ENCODE measurements at regions not wholly inside any gene's neighbourhood (a gene's known extent, or its start where the extent isn't known, plus 50 kb on each side); places are given as distances from the start of the nearest gene placed in this dataset.

- TF ChIP-seq CTCF (IDR thresholded peaks at IDR 0.05 in 2 of 3, conservative IDR thresholded peaks at IDR 0.05 in 1 of 3; ENCODE audit: control insufficient read depth in 2 of 3, extremely low read depth in 1 of 3, insufficient read depth in 1 of 3, low read depth in 3 of 3, low read length in 3 of 3) (no peak), RCOR1 (conservative IDR thresholded peaks at IDR 0.05; ENCODE audit: low read depth, low read length) (no peak), RAD21 (IDR thresholded peaks at IDR 0.05; ENCODE audit: insufficient read depth, low read depth, low read length) (no peak), STAT3 (IDR thresholded peaks at IDR 0.05; ENCODE audit: low read depth, low read length) (no peak), HDAC6 (IDR thresholded peaks at IDR 0.05; ENCODE audit: unreplicated experiment) (no peak), SMAD1 (IDR thresholded peaks at IDR 0.05; ENCODE audit: low read depth, partially characterized antibody) (no peak), TAF1 (IDR thresholded peaks at IDR 0.05; ENCODE audit: borderline replicate concordance, low read depth, low read length) (no peak), MTA2 (IDR thresholded peaks at IDR 0.05; ENCODE audit: low read depth) (no peak), SREBF2 (IDR thresholded peaks at IDR 0.05; ENCODE audit: low read length) (no peak), ZNF384 (IDR thresholded peaks at IDR 0.05; ENCODE audit: borderline replicate concordance, low read depth, low read length) (no peak), EP300 (IDR thresholded peaks at IDR 0.05; ENCODE audit: borderline replicate concordance in 1 of 2, control insufficient read depth in 1 of 2, low read depth in 2 of 2, low read length in 2 of 2) (no peak), RFX5 (IDR thresholded peaks at IDR 0.05; ENCODE audit: low read depth, low read length) (no peak), ELK1 (IDR thresholded peaks at IDR 0.05; ENCODE audit: low read depth, low read length) (no peak)
Observed at GRCh38 chr9:80009204-80009603, 437.4 kb downstream of the TLE4 start.

Measured in GM12878 (cell line).